H1 (cell line): ENCODE measurements at regions not wholly inside any gene's neighbourhood (a gene's known extent, or its start where the extent isn't known, plus 50 kb on each side); places are given as distances from the start of the nearest gene placed in this dataset.

Experiments used
- CTCF ChIP-seq, 3 experiments: IDR thresholded peaks; 1 replicate in 2 of 3; 2 replicates in 1 of 3; pipeline versions ENCODE4 v1.5.1 to v1.6.1; 2011; ENCODE audit warnings: low read length in 3 of 3, mild to moderate bottlenecking in 3 of 3, inconsistent platforms in 2 of 3, low read depth in 1 of 3, moderate library complexity in 1 of 3; ENCODE audit not compliant: insufficient read depth in 1 of 3; ENCODE audit errors: control extremely low read depth in 1 of 3
- EP300 ChIP-seq, 2 experiments: IDR thresholded peaks; 1 replicate in 1 of 2; 2 replicates in 1 of 2; pipeline ENCODE4 v1.6.1; 2011 to 2012; ENCODE audit warnings: low read depth in 2 of 2, low read length in 2 of 2, mild to moderate bottlenecking in 2 of 2, borderline replicate concordance in 1 of 2, inconsistent platforms in 1 of 2, moderate library complexity in 1 of 2
- EZH2 ChIP-seq: fragments of 200-600 bp; sonication (generic); IDR thresholded peaks from 2 replicates; pipeline ENCODE4 v1.7.1; 2012; ENCODE audit warnings: low read depth, mild to moderate bottlenecking, moderate library complexity, low read length, inconsistent platforms; ENCODE audit not compliant: severe bottlenecking
- KDM1A ChIP-seq: fragments of 200-600, 300-600 bp; sonication (generic); IDR thresholded peaks from 2 replicates; pipeline ENCODE4 v1.7.1; 2016; ENCODE audit warnings: mild to moderate bottlenecking, low read length, borderline replicate concordance
- POLR2A ChIP-seq, 2 experiments: IDR thresholded peaks; 1 replicate in 1 of 2; 2 replicates in 1 of 2; pipeline ENCODE4 v1.6.1; 2011; ENCODE audit warnings: low read depth in 2 of 2, low read length in 2 of 2, mild to moderate bottlenecking in 2 of 2; ENCODE audit errors: control extremely low read depth in 1 of 2
- POLR2AphosphoS5 ChIP-seq: IDR thresholded peaks from 2 replicates; pipeline ENCODE4 v1.6.1; 2011; ENCODE audit warnings: low read depth, low read length
- RFX5 ChIP-seq: IDR thresholded peaks from 2 replicates; pipeline ENCODE4 v1.6.1; 2011; ENCODE audit warnings: low read depth, low read length, improper control_type of control experiment, borderline replicate concordance
- ZNF274 ChIP-seq: IDR thresholded peaks from 2 replicates; pipeline ENCODE4 v1.7.0; 2012; ENCODE audit warnings: low read length, borderline replicate concordance; ENCODE audit errors: extremely low read depth
- TF ChIP-seq, protein P1 (sequence below): IDR thresholded peaks from 2 replicates; pipeline ENCODE4 v1.6.1; 2011; ENCODE audit warnings: low read depth, mild to moderate bottlenecking, low read length; ENCODE audit not compliant: insufficient read depth

GRCh38 chr6:51414361-51414760 lies 595.7 kb downstream of the TFAP2B start:
- no peak for TF ChIP-seq EP300 (IDR thresholded peaks at IDR 0.05; ENCODE audit: borderline replicate concordance in 1 of 2, low read depth in 2 of 2, low read length in 2 of 2)
- TF ChIP-seq ZNF274, result no peak
- no peak for TF ChIP-seq EZH2
- no peak for TF ChIP-seq RFX5
- no peak for TF ChIP-seq CTCF (IDR thresholded peaks at IDR 0.05; ENCODE audit: control extremely low read depth in 1 of 3, insufficient read depth in 1 of 3, low read depth in 1 of 3, low read length in 3 of 3)
- TF ChIP-seq, protein P1, sequence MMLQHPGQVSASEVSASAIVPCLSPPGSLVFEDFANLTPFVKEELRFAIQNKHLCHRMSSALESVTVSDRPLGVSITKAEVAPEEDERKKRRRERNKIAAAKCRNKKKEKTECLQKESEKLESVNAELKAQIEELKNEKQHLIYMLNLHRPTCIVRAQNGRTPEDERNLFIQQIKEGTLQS, result no peak
- TF ChIP-seq KDM1A, result no peak
- TF ChIP-seq POLR2AphosphoS5, result no peak
- no peak for TF ChIP-seq POLR2A (IDR thresholded peaks at IDR 0.05; ENCODE audit: control extremely low read depth in 1 of 2, low read depth in 2 of 2, low read length in 2 of 2)
